ENCODE measurements at regions not wholly inside any gene's neighbourhood (a gene's known extent, or its start where the extent isn't known, plus 50 kb on each side); places are given as distances from the start of the nearest gene placed in this dataset.

- TF ChIP-seq POLR2A (IDR thresholded peaks at IDR 0.05) (no peak), CTCF (IDR thresholded peaks at IDR 0.05) (no peak)
Observed at GRCh38 chr7:124171068-124171467, 138.2 kb upstream of the TMEM229A start.

Measured in lower leg skin (tissue), 3 donors.